NCI-H1105 treated with DMSO at 0.1 percent for 48 hours (cell line): ENCODE measurements at regions not wholly inside any gene's neighbourhood (a gene's known extent, or its start where the extent isn't known, plus 50 kb on each side); places are given as distances from the start of the nearest gene placed in this dataset.
"Not testable (repeated sequence)": the region's sequence is repeated elsewhere in the genome, so short reads cannot be mapped to it uniquely, and the experiment has no call there.

Experiments used
- DNase-seq: peaks from one replicate; lab custom pipeline; 2025; lab: John Stamatoyannopoulos, UW

GRCh38 chr22:22346401-22347107 is 102.0 kb downstream of the VPREB1 start:
- no peak for DNase-seq

- DNase-seq = no peak
Measured at GRCh38 chr22:22348127-22348814, 103.7 kb downstream of the VPREB1 start.

DNA sequence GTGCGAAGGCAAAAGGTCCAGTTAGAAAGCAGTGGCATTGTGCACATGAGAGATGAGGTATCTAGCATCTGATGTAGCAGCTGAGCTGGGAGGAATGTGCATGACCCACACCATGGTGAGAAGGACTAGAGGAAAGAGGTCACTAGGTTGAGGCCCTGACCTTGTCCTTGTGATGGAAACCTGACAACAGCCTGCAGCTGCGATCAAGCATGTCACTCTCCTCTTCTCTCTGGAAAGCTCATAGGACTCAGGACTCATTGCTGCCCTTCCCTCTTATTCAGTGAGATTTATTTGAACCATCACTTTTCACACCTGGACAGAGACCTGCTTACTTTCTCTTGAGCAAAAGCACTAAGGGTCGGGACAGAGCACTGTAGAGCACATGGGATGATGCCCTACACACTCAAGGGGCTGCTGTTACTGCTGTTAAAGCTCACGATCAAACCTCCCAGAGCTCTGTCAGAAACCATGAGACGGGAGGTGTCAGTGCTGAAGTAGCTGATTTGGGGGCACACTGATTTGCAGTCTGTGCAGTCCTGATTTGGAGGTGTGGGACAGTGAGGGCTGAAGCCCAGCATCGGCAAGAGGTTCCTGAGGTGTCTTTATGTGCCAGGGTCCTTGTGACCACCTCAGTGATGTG is 104.3 kb downstream of the VPREB1 start:
- no peak for DNase-seq

DNA sequence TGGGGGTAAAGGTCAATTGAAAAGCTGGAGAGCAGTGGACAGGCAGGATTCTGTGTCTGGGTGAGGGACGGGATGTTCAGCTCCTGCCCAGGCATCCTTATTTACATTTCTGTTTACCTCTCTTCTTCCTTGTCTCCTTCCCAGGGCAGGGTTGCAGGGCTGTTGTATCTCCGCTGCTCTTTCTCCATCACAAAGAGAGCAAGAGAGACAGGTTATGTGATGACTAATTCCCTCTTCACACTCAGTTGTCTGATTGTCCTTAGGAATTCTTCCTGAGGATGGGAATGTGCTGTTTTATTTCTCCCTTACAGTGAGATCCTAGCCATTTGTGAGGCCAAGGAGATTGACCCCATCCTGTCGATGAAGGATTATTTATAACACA is 104.9 kb downstream of the VPREB1 start:
- DNase-seq = no peak

DNA sequence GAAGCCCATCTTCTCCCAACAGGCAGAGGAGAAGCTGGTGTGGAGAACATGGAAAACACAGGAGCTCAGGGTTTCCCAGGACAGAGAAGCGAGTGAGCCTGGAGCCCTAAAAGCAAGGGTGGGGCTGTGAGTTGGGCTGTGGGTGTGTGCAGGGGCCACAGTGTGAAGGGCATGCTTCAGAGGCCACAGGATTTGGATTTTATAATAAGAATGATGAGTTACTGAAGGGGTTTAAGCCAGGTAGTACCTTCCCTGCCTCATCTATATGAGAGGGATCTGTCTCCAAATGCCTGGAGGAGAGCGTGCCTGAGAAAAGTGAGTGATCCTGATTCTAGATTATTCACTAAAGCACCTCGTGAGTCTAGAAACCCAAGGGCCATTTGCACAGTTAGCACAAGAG is 106.8 kb downstream of the VPREB1 start:
- no peak for DNase-seq

DNA sequence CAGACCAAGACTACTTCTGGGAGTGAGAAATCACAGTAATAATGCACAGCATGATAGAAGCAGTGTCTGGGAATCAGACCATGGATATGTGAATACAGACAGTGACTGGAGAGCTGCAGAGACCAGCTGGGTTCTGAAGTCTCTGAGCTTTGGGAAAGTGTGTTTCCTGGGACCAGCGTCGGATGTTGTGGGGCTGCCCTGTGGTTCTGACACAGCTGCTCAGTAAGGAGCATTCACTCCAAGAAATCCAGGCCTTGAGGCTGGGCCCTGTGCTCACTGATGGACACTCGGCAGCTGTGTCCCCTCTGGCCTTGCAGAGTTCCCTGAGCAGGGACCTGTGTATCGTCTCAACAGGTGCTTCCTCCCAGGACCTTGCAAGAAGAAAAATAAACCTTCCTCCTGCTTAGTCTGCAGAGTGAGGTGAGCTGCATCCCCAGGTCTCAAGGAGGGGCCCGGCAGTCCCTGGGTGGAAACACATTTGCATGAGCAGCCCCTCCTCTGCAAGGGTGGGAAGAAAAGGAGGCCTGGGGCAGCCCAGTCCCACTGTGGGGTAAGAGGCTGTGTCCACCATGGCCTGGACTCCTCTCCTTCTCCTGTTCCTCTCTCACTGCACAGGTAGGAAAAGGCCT is 107.9 kb downstream of the VPREB1 start:
- no peak for DNase-seq

DNA sequence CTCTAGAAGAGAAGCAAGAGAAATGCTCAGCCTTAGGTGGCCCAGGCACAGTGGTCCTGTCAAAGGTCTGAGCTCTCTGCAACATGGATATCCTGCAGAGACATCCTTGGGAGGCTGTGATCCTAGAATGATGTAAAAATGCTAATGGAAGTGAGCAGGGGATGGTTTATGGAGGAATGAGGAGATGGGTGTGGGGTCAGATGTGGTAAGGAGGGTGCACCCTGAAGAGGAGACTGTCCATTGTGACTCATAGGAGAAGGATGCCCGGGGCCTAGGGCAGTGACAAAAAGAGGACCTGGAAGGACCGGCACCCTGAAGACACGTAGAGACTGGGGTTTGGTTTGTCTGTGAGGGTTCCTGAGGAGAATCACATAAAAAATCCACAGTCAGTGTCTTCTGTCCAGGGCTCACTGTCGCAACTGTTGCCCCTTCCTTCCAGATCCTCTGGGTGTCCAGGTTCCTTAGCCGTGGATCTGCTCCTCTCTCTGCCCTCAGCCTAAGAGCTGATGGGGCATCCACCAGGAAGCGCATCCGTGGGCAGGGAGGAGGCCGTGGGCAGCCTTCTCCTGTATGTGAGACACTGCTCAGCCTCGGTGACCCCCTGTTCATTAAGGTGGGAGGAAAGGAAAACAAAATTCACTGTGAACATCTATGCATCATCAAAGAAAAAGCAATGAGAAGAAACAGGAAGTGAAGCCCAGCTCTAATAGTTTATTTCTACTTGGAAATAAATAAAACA is 110.7 kb downstream of the VPREB1 start:
- DNase-seq = no peak

DNA sequence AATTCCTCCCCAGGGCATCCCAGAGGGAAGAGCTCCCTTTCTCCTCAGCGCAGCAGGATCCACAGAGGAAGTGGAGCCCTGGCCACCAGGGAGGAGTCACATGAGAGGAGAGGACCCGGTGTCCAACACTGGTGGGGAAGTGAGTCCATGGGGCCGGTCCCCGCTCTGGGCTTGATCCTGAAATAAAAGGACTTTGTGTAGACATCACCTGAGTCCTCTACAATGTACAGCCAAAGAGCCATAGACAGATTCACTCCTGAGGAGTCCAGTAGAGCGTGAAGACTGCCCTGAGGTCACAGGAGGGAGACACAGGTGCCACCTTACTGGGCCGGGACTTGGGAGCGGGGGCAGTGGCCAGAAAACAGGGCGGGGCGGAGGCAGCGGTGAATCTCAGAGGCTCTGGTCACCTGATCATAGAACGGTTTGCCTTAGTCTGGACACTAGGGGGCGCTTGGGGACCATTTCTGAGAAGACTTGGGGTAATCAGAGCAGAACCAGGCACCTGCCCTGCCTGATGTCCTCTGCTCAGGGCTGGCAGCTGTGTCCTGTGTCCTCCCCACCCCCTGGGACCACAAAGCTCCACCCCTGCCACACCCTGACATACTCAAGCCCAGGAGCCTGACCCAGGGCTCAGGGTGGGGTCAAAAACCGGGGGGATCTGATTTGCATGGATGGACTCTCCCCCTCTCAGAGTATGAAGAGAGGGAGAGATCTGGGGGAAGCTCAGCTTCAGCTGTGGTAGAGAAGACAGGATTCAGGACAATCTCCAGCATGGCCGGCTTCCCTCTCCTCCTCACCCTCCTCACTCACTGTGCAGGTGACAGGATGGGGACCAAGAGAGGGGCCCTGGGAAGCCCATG is 112.7 kb downstream of the VPREB1 start:
- DNase-seq = peak; percentile 80

GRCh38 chr22:22358152-22358551 is 113.6 kb downstream of the VPREB1 start:
- DNase-seq = no peak

- DNase-seq = no peak
Measured at GRCh38 chr22:22358686-22359085, 114.1 kb downstream of the VPREB1 start.

- DNase-seq = no peak
Measured at GRCh38 chr22:22359465-22359864, 114.9 kb downstream of the VPREB1 start.

DNA sequence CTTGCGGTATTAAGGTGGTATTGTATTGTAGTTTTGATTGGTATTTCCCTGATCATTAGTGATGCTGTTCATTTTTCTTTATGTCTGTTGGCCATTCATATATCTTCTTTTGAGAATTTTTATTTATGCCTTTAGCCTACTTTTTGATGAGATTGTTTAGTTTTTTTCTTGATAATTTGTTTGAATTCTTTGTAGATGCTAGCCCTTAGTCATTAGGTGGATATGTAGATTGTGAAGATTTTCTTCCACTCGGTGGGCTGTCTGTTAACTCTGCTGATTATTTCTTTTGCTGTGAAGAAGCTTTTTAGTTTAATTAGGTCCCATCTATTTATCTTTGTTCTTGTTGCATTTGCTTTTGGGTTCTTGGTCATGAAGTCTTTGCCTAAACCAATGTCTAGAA is 115.4 kb downstream of the VPREB1 start:
- DNase-seq = no peak

DNA sequence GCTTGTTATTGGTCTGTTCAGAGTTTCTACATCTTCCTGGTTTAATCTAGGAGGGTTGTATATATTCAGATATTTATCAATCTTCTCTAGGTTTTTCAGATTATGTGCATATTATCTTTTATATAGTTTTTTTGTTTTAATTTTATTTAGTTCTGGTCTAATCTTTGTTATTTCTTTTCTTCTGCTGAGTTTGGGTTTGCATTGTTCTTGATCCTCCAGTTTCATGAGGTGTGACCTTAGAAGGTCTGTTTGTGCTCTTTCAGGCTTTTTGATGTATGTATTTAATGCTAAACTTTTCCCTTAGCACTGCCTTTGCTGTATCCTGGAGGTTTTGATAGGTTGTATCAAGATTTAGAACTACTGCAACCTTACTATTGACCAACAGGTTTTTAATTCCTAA is 117.7 kb downstream of the VPREB1 start:
- no peak for DNase-seq

DNA sequence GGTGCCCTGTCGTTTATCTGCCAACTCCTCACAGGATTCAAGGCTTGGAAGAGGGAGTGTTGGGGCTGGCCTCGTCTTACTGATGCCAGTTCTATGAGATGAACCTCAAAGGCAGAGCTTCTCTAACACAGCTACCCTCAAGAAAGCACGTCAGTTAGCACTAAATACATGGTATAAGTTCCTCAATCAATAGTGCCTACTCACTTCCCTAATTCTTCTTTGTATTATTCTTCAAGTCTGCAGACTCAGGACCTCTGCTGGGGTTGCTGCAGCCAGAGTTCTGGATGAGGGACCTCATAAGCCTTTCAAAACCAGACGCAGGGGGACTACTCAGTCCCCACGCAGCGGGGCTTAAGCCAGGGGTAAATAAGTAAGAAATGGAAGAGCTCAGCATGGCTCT is 118.3 kb downstream of the VPREB1 start:
- DNase-seq = no peak

- no peak for DNase-seq
Measured at GRCh38 chr22:22364207-22364606, 119.6 kb downstream of the VPREB1 start.

DNA sequence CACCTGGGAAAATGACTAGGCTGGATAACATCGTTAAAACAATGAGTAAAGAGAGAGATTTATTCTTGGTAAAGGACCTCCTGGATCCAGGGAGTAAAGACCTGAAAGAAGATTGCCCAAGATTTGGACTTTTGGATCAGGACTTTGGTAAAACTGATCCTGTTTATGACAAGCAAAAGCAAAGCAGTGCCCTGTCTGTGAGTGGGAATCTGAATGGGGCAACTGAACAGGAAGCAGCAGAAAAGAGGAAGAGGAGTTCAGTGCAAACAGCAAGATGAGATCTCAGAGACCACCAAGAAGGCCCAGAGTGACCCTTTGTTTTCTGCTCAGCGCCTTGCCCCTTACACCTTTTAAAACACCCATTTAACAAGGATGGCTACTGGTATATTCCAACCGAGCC is 122.0 kb downstream of the VPREB1 start:
- no peak for DNase-seq

DNA sequence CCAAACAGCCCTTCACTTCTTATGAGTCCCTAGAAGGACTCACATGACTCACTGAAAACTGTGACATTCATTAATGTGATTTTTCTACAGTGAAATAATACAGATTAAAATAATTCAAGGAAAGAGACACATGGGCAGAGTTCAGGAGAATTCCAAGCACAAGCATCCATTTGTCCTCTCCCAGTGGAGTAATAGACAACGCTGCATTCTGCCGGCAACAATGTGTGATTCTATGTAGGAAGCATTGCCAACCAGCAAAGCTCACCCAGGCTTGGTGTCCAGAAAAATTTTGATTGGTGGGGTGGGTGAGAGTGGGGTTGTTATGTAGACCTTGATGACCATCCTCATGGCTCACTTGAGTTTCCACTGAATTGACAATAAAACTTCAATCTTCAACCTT is 123.9 kb downstream of the VPREB1 start:
- DNase-seq = no peak

DNA sequence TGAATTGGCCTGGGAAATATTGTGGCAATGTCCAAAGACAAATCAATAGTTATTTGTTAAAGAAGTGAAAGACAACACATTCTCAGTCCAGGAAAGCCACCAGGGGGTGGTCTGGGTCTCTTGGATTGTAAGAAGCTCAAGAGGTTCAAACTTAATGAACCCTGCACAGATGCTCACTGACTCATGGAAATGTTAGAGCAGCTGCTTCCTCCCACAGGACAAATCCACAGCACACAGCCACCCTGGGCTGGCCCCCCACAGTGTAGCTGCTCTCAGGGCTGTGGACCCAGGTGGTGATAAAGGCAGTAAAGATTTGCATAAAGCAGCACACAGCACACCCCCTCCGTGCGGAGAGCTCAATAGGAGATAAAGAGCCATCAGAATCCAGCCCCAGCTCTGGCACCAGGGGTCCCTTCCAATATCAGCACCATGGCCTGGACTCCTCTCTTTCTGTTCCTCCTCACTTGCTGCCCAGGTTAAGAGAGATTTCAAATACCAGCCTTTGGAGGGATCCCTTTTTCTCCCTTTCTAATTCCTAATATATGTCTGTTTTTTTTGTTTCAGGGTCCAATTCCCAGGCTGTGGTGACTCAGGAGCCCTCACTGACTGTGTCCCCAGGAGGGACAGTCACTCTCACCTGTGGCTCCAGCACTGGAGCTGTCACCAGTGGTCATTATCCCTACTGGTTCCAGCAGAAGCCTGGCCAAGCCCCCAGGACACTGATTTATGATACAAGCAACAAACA is 124.8 kb downstream of the VPREB1 start:
- not testable (repeated sequence) for DNase-seq

- DNase-seq = no peak
Measured at GRCh38 chr22:22369964-22370270, 125.3 kb downstream of the VPREB1 start.

DNA sequence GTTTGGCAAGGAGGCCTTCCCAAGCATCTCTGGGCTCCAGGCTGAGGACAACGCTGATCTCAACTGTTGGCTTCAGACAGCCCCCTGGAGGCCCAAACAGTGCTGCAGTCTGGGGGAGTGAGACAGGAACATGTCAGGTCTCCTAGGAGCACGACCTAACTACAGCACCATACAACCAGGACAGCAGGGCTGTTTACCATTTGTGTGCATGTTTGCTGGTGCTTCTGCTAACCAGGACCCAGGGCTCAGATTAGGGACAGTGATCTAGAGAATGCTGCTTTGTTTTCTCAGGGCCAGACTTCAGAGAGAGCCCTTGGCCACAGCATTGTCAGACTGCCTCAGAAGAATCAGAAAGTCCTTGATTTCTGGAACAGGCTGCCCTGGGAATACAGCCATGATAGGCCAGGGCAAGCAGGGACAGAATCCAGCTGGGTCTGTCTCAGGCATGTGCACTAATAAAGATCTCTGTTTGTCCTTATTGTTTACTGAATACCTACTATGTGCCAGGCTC is 126.5 kb downstream of the VPREB1 start:
- no peak for DNase-seq

- no peak for DNase-seq
Measured at GRCh38 chr22:22372086-22372485, 127.5 kb downstream of the VPREB1 start.
